Keratinocyte (primary cell): ENCODE measurements at regions not wholly inside any gene's neighbourhood (a gene's known extent, or its start where the extent isn't known, plus 50 kb on each side); places are given as distances from the start of the nearest gene placed in this dataset.

Experiments
- CTCF ChIP-seq, 3 experiments: IDR thresholded peaks in 1 of 3; conservative IDR thresholded peaks in 1 of 3; optimal IDR thresholded peaks in 1 of 3; 2 replicates in 2 of 3; 3 replicates in 1 of 3; pipeline versions ENCODE3 to v1.5.1; 2011; ENCODE audit warnings: low read length in 3 of 3, mild to moderate bottlenecking in 3 of 3, moderate library complexity in 2 of 3, control low read depth in 1 of 3, inconsistent platforms in 1 of 3; ENCODE audit not compliant: insufficient read depth in 2 of 3; ENCODE audit errors: extremely low read depth in 1 of 3
- EZH2 ChIP-seq: IDR thresholded peaks from one replicate; pipeline ENCODE4 v1.6.1; 2012; ENCODE audit warnings: inconsistent platforms, mild to moderate bottlenecking, low read length, moderate library complexity

- TF ChIP-seq EZH2, result no peak
- TF ChIP-seq CTCF (optimal IDR thresholded peaks at IDR 0.05 in 1 of 3, IDR thresholded peaks at IDR 0.05 in 1 of 3, conservative IDR thresholded peaks at IDR 0.05 in 1 of 3; ENCODE audit: extremely low read depth in 1 of 3, insufficient read depth in 2 of 3, low read length in 3 of 3), result no peak
Measured at GRCh38 chr12:13365748-13366366, 169.3 kb downstream of the EMP1 start.
